ENCODE measurements at regions not wholly inside any gene's neighbourhood (a gene's known extent, or its start where the extent isn't known, plus 50 kb on each side); places are given as distances from the start of the nearest gene placed in this dataset.
A peak's percentile ranks its signal among the peaks of the same experiment; 100 is the strongest.

DNA sequence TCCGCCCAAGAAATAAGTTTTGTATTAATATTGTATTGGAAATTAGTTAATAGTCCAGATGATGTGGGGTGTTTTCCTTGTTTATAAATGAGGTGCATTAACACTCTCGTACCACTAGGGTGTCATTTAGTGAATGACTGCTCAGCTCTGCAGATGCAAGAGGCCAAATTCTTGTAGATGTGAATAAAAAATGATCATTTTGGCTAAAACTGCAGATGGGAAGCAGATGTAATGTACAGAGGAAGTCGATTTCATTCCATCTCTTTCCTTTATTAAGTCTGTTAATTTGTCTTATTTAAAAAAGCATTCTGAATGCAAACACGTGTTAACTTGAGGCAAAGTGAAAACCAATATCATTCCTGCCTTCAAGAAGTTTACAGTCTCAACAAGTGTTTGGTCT lies 108.1 kb downstream of the DHX15 start:
- no TSS peak for BruUV-seq (replicated peaks)
- POLR2A ChIA-PET = no interaction called here
- intact Hi-C loops (cut with micrococcal nuclease; ENCODE audit: unreplicated experiment) = no loop called here
- CTCF ChIA-PET = no interaction called here
- Mint-ChIP-seq H3K36me3 (ENCODE audit: insufficient read depth, unreplicated experiment) (peaks cover 6% of the 10 kb centered on the region), H3K27me3 (ENCODE audit: insufficient read depth, unreplicated experiment) (peaks cover 31% of the 10 kb centered on the region), H3K4me3 (ENCODE audit: unreplicated experiment) (no peak overlapping the region), H3K9me3 (ENCODE audit: unreplicated experiment) (no peaks in the 10 kb centered on the region), H3K4me1 (ENCODE audit: low read depth, unreplicated experiment) (peaks cover 10% of the 10 kb centered on the region), H3K27ac (ENCODE audit: unreplicated experiment) (no peak overlapping the region)
- DNase-seq = no peak
- no peaks in the 10 kb centered on the region for H3K36me3 ChIP-seq (ENCODE audit: control insufficient read depth, insufficient read depth, low read length)
- TF ChIP-seq, protein P1, sequence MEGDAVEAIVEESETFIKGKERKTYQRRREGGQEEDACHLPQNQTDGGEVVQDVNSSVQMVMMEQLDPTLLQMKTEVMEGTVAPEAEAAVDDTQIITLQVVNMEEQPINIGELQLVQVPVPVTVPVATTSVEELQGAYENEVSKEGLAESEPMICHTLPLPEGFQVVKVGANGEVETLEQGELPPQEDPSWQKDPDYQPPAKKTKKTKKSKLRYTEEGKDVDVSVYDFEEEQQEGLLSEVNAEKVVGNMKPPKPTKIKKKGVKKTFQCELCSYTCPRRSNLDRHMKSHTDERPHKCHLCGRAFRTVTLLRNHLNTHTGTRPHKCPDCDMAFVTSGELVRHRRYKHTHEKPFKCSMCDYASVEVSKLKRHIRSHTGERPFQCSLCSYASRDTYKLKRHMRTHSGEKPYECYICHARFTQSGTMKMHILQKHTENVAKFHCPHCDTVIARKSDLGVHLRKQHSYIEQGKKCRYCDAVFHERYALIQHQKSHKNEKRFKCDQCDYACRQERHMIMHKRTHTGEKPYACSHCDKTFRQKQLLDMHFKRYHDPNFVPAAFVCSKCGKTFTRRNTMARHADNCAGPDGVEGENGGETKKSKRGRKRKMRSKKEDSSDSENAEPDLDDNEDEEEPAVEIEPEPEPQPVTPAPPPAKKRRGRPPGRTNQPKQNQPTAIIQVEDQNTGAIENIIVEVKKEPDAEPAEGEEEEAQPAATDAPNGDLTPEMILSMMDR (IDR thresholded peaks at IDR 0.05; ENCODE audit: insufficient read depth in 1 of 2, low read depth in 1 of 2, low read length in 1 of 2, severe bottlenecking in 1 of 2, unreplicated experiment in 1 of 2) = peak; percentile 15 to 39
- H3K4me3 ChIP-seq (ENCODE audit: low read depth, low read length) = no peak overlapping the region
- peaks cover 6% of the 10 kb centered on the region for H3K4me1 ChIP-seq
- no peaks in the 10 kb centered on the region for H3K9me3 ChIP-seq
- no peaks in the 10 kb centered on the region; the same call in 1 of the 2 replicates for H3K27me3 ChIP-seq (replicated peaks; ENCODE audit: control insufficient read depth, insufficient read depth, low read length)

DNA sequence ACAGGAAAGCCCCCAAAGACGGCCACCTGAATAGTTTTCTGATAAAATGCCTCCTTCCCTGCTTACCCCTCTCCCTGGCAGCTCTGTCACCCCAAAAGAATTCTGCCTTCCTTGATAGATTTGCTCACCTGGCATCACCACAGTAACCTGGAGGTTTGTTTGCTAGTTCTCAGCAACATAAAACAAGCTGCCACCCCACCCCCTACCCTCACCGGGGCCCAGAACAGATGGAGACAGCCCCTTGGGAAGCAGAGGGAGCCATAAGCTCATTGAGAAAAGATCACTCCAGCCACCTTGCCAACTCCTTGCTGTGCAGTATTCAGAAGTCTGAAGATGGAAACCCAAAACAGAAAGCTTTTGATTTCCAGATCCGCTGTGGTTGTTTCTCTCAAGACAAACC lies 108.6 kb downstream of the DHX15 start:
- peaks cover 14% of the 10 kb centered on the region for H3K4me1 Mint-ChIP-seq (ENCODE audit: low read depth, unreplicated experiment)
- no peak overlapping the region for H3K4me3 ChIP-seq (ENCODE audit: low read depth, low read length)
- ChIA-PET CTCF (no interaction called here), POLR2A (no interaction called here)
- intact Hi-C loops (cut with micrococcal nuclease; ENCODE audit: unreplicated experiment) = no loop called here
- H3K36me3 Mint-ChIP-seq (ENCODE audit: insufficient read depth, unreplicated experiment) = peaks cover 6% of the 10 kb centered on the region
- H3K27me3 Mint-ChIP-seq (ENCODE audit: insufficient read depth, unreplicated experiment) = peaks cover 33% of the 10 kb centered on the region
- TF ChIP-seq, protein P1 (IDR thresholded peaks at IDR 0.05; ENCODE audit: insufficient read depth in 1 of 2, low read depth in 1 of 2, low read length in 1 of 2, severe bottlenecking in 1 of 2, unreplicated experiment in 1 of 2) = no peak
- DNase-seq = no peak
- no TSS peak for BruUV-seq (replicated peaks)
- no peaks in the 10 kb centered on the region for H3K9me3 Mint-ChIP-seq (ENCODE audit: unreplicated experiment)
- no peak overlapping the region for H3K4me3 Mint-ChIP-seq (ENCODE audit: unreplicated experiment)
- no peaks in the 10 kb centered on the region for H3K36me3 ChIP-seq (ENCODE audit: control insufficient read depth, insufficient read depth, low read length)
- no peak overlapping the region for H3K27ac Mint-ChIP-seq (ENCODE audit: unreplicated experiment)
- H3K27me3 ChIP-seq (replicated peaks; ENCODE audit: control insufficient read depth, insufficient read depth, low read length) = no peaks in the 10 kb centered on the region; the same call in 1 of the 2 replicates
- H3K4me1 ChIP-seq = peaks cover 8% of the 10 kb centered on the region
- no peaks in the 10 kb centered on the region for H3K9me3 ChIP-seq

DNA sequence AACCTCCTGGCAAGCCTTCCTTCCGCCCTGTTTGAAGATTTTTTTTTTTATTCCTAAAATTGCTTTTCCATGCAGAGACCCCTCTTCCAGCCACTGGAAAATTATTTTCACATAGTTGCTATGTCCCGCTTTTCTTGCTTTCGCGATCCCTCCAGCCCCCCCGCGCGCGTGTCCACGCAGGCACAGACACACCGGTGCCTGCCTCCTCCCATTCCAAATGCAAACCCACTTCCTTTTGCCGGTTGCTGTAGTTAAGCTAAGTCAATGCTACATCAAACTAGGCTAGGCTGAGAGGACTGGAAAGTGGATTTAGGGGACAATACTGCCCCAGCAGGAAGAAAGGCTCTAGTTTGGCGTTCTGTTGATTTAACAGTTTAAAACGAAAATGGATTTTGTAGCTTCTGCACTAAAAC lies 111.0 kb downstream of the DHX15 start:
- intact Hi-C loops (cut with micrococcal nuclease; ENCODE audit: unreplicated experiment) = loop anchor here (5.0 kb wide), 1 partner anchor 514 kb away; no protein-coding TSS in a partner anchor
- peaks cover 14% of the 10 kb centered on the region for H3K4me1 Mint-ChIP-seq (ENCODE audit: low read depth, unreplicated experiment)
- H3K9me3 ChIP-seq = no peaks in the 10 kb centered on the region
- H3K4me3 ChIP-seq (ENCODE audit: low read depth, low read length) = peak overlapping the region; percentile 60
- H3K27me3 ChIP-seq (replicated peaks; ENCODE audit: control insufficient read depth, insufficient read depth, low read length) = peaks cover 2% of the 10 kb centered on the region; the same call in 1 of the 2 replicates
- peaks cover 6% of the 10 kb centered on the region for H3K36me3 Mint-ChIP-seq (ENCODE audit: insufficient read depth, unreplicated experiment)
- H3K4me3 Mint-ChIP-seq (ENCODE audit: unreplicated experiment) = peak overlapping the region; percentile 91
- H3K9me3 Mint-ChIP-seq (ENCODE audit: unreplicated experiment) = no peaks in the 10 kb centered on the region
- no TSS peak for BruUV-seq (replicated peaks)
- POLR2A ChIA-PET = no interaction called here
- H3K27ac Mint-ChIP-seq (ENCODE audit: unreplicated experiment) = no peak overlapping the region
- peaks cover 45% of the 10 kb centered on the region for H3K27me3 Mint-ChIP-seq (ENCODE audit: insufficient read depth, unreplicated experiment)
- CTCF ChIA-PET = interaction anchor here (0.7 to 0.9 kb wide), 3 partner anchors 16 to 919 kb away, joined by 3 to 10 read pairs (median 3); no protein-coding TSS in a partner anchor
- no peaks in the 10 kb centered on the region for H3K36me3 ChIP-seq (ENCODE audit: control insufficient read depth, insufficient read depth, low read length)
- peaks cover 15% of the 10 kb centered on the region for H3K4me1 ChIP-seq
- peak in 1 of 2 experiments; percentile 15 for DNase-seq
- TF ChIP-seq, protein P1 (IDR thresholded peaks at IDR 0.05; ENCODE audit: insufficient read depth in 1 of 2, low read depth in 1 of 2, low read length in 1 of 2, severe bottlenecking in 1 of 2, unreplicated experiment in 1 of 2) = no peak
